Central memory CD8-positive, alpha-beta T cell (primary cell): ENCODE measurements at regions not wholly inside any gene's neighbourhood (a gene's known extent, or its start where the extent isn't known, plus 50 kb on each side); places are given as distances from the start of the nearest gene placed in this dataset.

Experiments used
- ATAC-seq: fragments of 150-1000 bp; cut with Tn5 transposase; replicated peaks from 2 replicates; pipeline ENCODE4 v1.10.0; 2022; ENCODE audit warnings: mild to moderate bottlenecking, moderate FRiP score, moderate number of reproducible peaks; ENCODE audit not compliant: poor library complexity, severe bottlenecking; ENCODE audit errors: extremely low read depth
- DNase-seq, 2 donors: peaks; one replicate each; pipeline ENCODE4 v3.0.0; 2021; ENCODE audit warnings: low spot score in 2 of 2
- H3K27ac Mint-ChIP-seq: one replicate; pipeline ENCODE4 v1.8.0; 2022; ENCODE audit warnings: low read depth, mild to moderate bottlenecking, moderate library complexity, mixed read lengths
- H3K27me3 Mint-ChIP-seq: one replicate; pipeline ENCODE4 v1.8.0; 2022; ENCODE audit warnings: mixed read lengths
- H3K36me3 Mint-ChIP-seq: one replicate; pipeline ENCODE4 v1.8.0; 2022; ENCODE audit warnings: mild to moderate bottlenecking, moderate library complexity, mixed read lengths; ENCODE audit not compliant: insufficient read depth
- H3K4me1 Mint-ChIP-seq: one replicate; pipeline ENCODE4 v1.8.0; 2022; ENCODE audit warnings: mixed read lengths
- H3K4me3 Mint-ChIP-seq: one replicate; pipeline ENCODE4 v1.8.0; 2022; ENCODE audit warnings: mild to moderate bottlenecking, moderate library complexity, mixed read lengths
- H3K9me3 Mint-ChIP-seq: one replicate; pipeline ENCODE4 v1.8.0; 2022; ENCODE audit warnings: mixed read lengths

GRCh38 chr21:16323596-16323995 lies 593.8 kb downstream of the USP25 start:
- Mint-ChIP-seq H3K4me3 (no peak overlapping the region), H3K27ac (no peak overlapping the region), H3K36me3 (peaks cover under 1% of the 10 kb centered on the region), H3K9me3 (no peaks in the 10 kb centered on the region), H3K27me3 (no peaks in the 10 kb centered on the region), H3K4me1 (no peaks in the 10 kb centered on the region)
- ATAC-seq = no peak
- DNase-seq = no peak

DNA sequence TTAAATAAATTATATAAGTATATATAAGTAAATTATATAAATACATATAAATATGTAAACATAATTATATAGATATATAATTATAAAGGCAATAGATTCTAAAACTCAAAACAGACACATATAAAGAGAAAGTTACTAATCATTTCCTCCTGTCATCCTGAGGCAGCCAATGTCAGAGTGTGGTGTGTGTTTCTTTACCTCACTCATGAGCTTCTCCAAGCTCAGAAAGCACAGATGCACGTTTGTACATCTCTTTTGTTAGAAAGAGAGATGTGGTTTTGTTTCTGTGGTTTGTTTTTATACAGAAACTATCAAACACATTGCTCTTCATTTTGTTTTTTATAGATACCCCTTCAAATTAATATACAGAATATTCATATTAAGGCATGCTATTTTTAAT lies 594.8 kb downstream of the USP25 start:
- no peak overlapping the region for H3K4me3 Mint-ChIP-seq
- no peak overlapping the region for H3K27ac Mint-ChIP-seq
- H3K36me3 Mint-ChIP-seq = no peaks in the 10 kb centered on the region
- H3K9me3 Mint-ChIP-seq = no peaks in the 10 kb centered on the region
- DNase-seq = no peak
- ATAC-seq = no peak
- no peaks in the 10 kb centered on the region for H3K27me3 Mint-ChIP-seq
- no peaks in the 10 kb centered on the region for H3K4me1 Mint-ChIP-seq

DNA sequence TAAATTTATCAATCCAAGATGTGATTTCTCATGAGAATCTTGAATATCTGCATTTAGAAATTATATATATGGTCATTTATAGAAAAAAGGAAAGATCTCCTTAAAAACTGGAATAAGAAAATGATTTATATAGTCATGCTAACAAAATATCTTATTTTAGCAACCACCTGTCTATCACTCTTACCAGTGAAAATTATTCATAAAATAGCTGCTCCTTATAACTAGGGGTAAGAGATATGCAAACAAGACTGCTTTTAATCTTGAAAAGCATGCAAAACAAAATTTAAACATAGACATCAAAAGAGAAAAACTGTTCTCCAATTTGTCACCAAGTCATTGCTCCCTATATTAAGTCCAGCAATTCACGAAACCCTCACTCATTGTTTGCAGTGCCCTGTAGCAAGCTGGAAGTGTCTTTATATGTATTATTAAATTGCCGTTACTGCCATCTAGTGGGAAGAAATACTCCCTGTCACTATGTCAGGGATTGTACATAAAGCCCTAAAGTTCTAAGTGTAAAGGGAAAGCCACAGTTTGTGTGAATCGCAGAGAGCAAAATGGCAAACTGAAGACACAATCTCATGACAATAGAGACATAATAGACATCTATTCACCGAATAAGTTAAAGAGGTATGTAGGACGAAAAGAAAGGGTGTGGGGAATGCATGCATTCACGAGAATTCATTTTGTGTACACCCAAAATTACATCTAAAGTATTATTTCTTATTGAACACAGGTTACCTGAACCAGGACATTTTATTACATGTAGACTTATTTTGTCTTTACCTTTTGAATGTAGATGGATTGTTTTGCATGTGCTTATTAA lies 600.5 kb downstream of the USP25 start:
- H3K9me3 Mint-ChIP-seq = no peaks in the 10 kb centered on the region
- no peak for ATAC-seq
- no peaks in the 10 kb centered on the region for H3K36me3 Mint-ChIP-seq
- H3K4me1 Mint-ChIP-seq = no peaks in the 10 kb centered on the region
- no peaks in the 10 kb centered on the region for H3K27me3 Mint-ChIP-seq
- no peak overlapping the region for H3K4me3 Mint-ChIP-seq
- H3K27ac Mint-ChIP-seq = no peak overlapping the region
- no peak for DNase-seq

DNA sequence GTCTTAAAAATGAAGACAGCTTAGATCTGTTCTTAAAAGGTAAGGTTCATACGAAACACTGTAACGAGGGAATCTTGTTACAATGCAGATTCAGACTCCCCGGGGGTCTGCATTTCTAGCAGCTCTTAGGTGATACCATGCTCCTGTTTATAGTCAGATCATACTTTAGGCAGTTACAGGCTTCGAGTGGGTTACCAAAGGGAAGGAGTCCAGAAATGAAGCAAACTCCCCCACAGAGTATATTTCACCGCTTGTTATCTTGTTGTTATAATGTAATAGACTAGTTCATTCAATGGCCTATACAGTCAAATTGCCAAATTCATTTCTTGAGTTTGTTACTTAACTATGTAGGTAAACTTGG lies 601.1 kb downstream of the USP25 start:
- no peaks in the 10 kb centered on the region for H3K4me1 Mint-ChIP-seq
- ATAC-seq (no peak), DNase-seq (no peak)
- no peak overlapping the region for H3K27ac Mint-ChIP-seq
- no peak overlapping the region for H3K4me3 Mint-ChIP-seq
- H3K9me3 Mint-ChIP-seq = no peaks in the 10 kb centered on the region
- H3K36me3 Mint-ChIP-seq = no peaks in the 10 kb centered on the region
- H3K27me3 Mint-ChIP-seq = no peaks in the 10 kb centered on the region

DNA sequence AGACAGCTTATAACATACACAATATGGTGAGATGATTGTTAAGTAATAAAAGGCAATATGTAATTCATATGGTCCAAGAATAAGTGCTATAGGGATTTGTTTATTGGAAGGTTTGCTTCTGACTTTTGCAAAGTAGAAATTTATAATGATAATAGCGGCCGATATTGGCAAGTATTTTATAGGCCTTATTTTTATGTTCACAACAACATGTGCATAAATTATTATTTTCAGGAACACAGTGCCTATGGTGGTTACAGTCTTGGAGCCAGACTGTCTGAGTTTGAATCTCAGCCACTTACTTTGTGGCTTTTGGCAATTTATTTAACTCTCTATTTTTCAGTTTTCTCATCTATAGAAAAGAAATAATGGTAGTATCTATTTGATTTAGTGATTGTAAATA lies 607.5 kb downstream of the USP25 start:
- Mint-ChIP-seq H3K36me3 (no peaks in the 10 kb centered on the region), H3K27ac (no peak overlapping the region), H3K4me3 (no peak overlapping the region), H3K9me3 (no peaks in the 10 kb centered on the region), H3K27me3 (no peaks in the 10 kb centered on the region), H3K4me1 (no peaks in the 10 kb centered on the region)
- no peak for ATAC-seq
- no peak for DNase-seq

DNA sequence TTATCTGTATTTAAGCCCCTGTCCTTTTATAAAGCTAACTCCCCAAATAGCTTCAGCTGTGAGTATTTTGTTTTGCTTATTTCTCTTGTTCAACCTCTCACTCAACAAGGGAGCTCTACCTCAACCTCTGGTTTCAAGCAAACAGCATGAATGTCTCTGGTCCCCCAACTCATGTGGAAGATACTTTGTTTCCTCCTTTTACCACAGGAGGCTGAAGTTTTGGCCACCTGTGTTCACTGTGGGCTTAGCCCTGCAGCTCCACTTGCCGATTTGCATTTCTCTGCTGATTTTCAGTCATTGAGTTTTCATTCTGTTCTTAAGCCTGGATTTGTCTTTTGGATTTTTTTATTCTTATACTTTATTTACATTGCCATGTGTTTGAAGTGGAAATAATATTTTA lies 613.1 kb downstream of the USP25 start:
- Mint-ChIP-seq H3K9me3 (no peaks in the 10 kb centered on the region), H3K4me3 (no peak overlapping the region), H3K36me3 (no peaks in the 10 kb centered on the region), H3K27me3 (no peaks in the 10 kb centered on the region), H3K4me1 (no peaks in the 10 kb centered on the region), H3K27ac (no peak overlapping the region)
- DNase-seq (no peak), ATAC-seq (no peak)

- no peak overlapping the region for H3K27ac Mint-ChIP-seq
- H3K9me3 Mint-ChIP-seq = no peaks in the 10 kb centered on the region
- no peak for DNase-seq
- no peaks in the 10 kb centered on the region for H3K27me3 Mint-ChIP-seq
- no peaks in the 10 kb centered on the region for H3K36me3 Mint-ChIP-seq
- H3K4me3 Mint-ChIP-seq = no peak overlapping the region
- no peak for ATAC-seq
- H3K4me1 Mint-ChIP-seq = no peaks in the 10 kb centered on the region
Measured at GRCh38 chr21:16343776-16344175, 614.0 kb downstream of the USP25 start.

DNA sequence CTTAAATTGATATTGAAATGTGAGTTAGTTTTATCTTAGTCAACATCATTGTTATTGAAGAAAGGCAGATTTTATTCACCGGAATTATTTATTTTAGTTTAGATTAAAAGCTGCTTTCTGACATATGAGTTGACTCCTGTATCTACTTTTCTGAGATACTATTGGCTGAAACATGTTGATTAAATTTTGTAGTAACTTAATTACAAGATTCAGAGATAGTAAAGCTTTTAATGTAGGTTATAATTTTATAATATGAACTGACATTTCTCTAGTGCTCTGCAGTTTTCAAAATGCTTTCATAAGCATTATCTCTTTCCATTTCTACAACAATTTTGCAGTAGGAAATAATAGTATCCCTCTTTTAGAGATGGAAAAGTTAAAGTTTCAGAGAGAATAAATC lies 616.0 kb downstream of the USP25 start:
- ATAC-seq (no peak), DNase-seq (no peak)
- no peak overlapping the region for H3K27ac Mint-ChIP-seq
- no peaks in the 10 kb centered on the region for H3K36me3 Mint-ChIP-seq
- H3K4me1 Mint-ChIP-seq = no peaks in the 10 kb centered on the region
- no peaks in the 10 kb centered on the region for H3K27me3 Mint-ChIP-seq
- H3K4me3 Mint-ChIP-seq = no peak overlapping the region
- no peaks in the 10 kb centered on the region for H3K9me3 Mint-ChIP-seq

DNA sequence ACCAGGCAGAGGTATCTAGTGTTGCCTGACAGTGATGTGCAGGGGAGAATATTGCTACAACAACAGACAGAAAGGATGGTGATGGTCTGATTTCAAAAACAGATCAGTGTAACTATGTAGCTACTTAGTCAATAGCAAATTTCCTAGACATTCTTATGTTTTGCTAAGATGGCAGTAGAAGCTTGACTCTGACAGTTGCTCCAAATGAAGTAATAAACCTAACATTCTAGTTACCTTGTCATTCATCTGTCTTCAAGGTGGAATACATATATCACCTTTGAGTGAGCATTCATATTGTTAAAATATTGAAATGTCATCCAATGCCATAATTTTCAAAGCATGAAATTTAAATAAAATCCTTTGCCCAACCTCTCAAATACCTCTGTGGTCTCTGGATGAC lies 617.4 kb downstream of the USP25 start:
- DNase-seq = no peak
- H3K36me3 Mint-ChIP-seq = no peaks in the 10 kb centered on the region
- no peak for ATAC-seq
- no peaks in the 10 kb centered on the region for H3K4me1 Mint-ChIP-seq
- H3K27ac Mint-ChIP-seq = no peak overlapping the region
- H3K4me3 Mint-ChIP-seq = no peak overlapping the region
- no peaks in the 10 kb centered on the region for H3K27me3 Mint-ChIP-seq
- H3K9me3 Mint-ChIP-seq = no peaks in the 10 kb centered on the region

DNA sequence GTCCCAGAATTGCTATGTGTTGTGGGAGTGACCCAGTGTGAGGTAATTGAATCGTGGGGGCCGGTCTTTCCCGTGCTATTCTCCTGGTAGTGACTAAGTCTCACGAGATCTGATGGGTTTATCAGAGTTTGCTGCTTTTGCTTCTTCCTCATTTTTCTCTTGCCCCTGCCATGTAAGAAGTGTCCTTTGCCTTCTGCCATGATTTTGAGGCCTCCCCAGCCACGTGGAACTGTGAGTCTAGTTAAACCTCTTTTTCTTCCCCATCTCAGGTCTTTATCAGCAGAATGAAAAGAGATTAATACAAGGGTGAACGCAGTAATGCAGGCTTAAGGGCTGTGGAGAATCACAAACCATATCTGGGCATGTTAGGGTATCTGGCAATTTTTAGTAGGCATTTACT lies 624.0 kb downstream of the USP25 start:
- Mint-ChIP-seq H3K4me1 (no peaks in the 10 kb centered on the region), H3K27ac (no peak overlapping the region), H3K27me3 (no peaks in the 10 kb centered on the region), H3K4me3 (no peak overlapping the region), H3K36me3 (no peaks in the 10 kb centered on the region), H3K9me3 (peaks cover 2% of the 10 kb centered on the region)
- ATAC-seq = no peak
- no peak for DNase-seq

DNA sequence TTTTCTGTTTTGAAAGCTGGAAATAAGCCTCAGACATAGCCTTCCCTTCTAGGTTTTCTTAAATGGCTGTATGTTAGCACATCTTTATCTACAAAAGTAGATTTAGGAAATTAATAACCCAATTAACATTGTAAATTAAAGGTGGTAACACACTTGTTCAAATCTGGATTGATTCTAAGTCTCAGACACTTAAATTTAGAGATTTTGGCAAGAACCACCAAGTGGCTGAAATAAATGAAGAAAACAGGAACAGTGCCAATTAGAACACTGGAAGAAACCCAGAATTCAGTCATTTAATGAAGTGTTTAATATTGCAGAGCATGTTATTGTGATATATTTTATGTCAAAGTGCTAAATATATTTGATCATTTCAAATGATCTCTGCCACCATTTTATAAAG lies 628.2 kb downstream of the USP25 start:
- no peak for ATAC-seq
- H3K27ac Mint-ChIP-seq = no peak overlapping the region
- H3K27me3 Mint-ChIP-seq = no peaks in the 10 kb centered on the region
- H3K9me3 Mint-ChIP-seq = peaks cover 5% of the 10 kb centered on the region
- no peaks in the 10 kb centered on the region for H3K36me3 Mint-ChIP-seq
- H3K4me1 Mint-ChIP-seq = no peaks in the 10 kb centered on the region
- DNase-seq = no peak
- H3K4me3 Mint-ChIP-seq = no peak overlapping the region

GRCh38 chr21:16358784-16359183 lies 629.0 kb downstream of the USP25 start:
- Mint-ChIP-seq H3K9me3 (peaks cover 5% of the 10 kb centered on the region), H3K36me3 (no peaks in the 10 kb centered on the region), H3K4me3 (no peak overlapping the region), H3K4me1 (no peaks in the 10 kb centered on the region), H3K27me3 (no peaks in the 10 kb centered on the region), H3K27ac (no peak overlapping the region)
- DNase-seq (no peak), ATAC-seq (no peak)

- DNase-seq = no peak
- H3K27ac Mint-ChIP-seq = no peak overlapping the region
- ATAC-seq = no peak
- H3K4me1 Mint-ChIP-seq = no peaks in the 10 kb centered on the region
- H3K36me3 Mint-ChIP-seq = no peaks in the 10 kb centered on the region
- peaks cover 5% of the 10 kb centered on the region for H3K9me3 Mint-ChIP-seq
- no peaks in the 10 kb centered on the region for H3K27me3 Mint-ChIP-seq
- no peak overlapping the region for H3K4me3 Mint-ChIP-seq
Measured at GRCh38 chr21:16363100-16363499, 633.3 kb downstream of the USP25 start.
